ENCODE measurements at regions not wholly inside any gene's neighbourhood (a gene's known extent, or its start where the extent isn't known, plus 50 kb on each side); places are given as distances from the start of the nearest gene placed in this dataset.

DNA sequence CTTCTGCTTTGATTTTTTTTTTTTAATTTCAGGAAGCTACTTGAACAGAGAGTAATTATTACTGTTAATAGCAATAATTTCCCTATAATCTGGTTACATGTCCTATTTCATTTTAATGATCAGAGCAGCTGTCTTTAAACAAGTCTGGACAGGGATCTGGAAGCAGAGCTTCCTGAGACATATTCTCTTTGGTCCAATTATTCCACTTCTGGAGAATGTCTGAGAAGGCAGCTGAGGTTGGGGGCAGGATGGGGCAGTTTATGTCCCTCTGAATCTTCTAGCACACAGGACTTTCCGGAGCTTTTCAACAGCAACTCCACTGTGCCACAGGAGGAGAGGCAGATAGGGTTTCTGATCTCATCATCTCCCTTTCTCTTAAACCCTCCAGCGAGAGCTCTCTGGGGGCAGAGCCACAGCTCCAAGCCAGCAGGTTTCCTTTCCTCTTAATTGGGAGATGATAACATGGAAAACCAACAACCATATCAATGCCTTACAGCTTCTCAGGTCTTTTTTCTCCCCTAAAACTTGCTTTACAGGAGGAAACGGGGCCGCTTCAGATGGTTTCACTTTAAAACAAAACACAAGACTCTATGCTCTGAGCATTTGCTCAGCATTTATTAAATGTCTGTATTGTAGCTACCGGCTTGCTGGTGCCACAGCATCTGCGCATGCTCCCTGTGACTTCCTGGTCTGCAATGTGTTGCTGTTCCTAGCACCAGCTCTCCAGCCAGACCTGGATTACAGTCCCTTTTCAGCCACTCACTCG is 425.7 kb upstream of the USP24 start (continued):
- TF ChIP-seq ZNF532 (CRISPR knock-in tag; IDR thresholded peaks at IDR 0.05; ENCODE audit: borderline replicate concordance) (no peak), E2F5 (CRISPR knock-in tag; IDR thresholded peaks at IDR 0.05) (no peak)

DNA sequence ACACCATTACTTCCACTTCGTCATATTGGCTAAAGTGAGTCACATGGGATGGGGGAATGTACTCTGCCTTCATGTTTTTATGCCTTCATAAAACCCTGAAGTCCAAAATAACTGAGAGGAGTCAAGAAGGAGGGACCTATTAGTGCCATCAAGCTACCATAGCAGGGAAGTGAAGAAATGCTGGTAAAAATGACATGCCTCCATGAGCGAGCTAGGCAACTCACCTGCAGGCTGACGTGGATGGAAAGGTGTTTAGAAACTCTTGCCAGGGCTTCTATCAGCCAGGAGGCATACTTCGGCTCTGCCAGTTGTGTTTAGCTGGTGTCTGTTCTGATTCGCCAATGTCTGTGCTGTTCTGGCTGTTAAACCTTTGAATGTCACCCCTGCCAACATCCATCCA is 424.4 kb upstream of the USP24 start:
- no peak for TF ChIP-seq ESRRA (CRISPR knock-in tag; IDR thresholded peaks at IDR 0.05; ENCODE audit: borderline replicate concordance)
- TF ChIP-seq GABPB1 (CRISPR knock-in tag; IDR thresholded peaks at IDR 0.05), result no peak
- no peak for TF ChIP-seq STAT6 (CRISPR knock-in tag; conservative IDR thresholded peaks at IDR 0.05; ENCODE audit: low read depth)
- no peak for TF ChIP-seq FOXP1 (CRISPR knock-in tag; IDR thresholded peaks at IDR 0.05; ENCODE audit: borderline replicate concordance)
- TF ChIP-seq, protein P1, sequence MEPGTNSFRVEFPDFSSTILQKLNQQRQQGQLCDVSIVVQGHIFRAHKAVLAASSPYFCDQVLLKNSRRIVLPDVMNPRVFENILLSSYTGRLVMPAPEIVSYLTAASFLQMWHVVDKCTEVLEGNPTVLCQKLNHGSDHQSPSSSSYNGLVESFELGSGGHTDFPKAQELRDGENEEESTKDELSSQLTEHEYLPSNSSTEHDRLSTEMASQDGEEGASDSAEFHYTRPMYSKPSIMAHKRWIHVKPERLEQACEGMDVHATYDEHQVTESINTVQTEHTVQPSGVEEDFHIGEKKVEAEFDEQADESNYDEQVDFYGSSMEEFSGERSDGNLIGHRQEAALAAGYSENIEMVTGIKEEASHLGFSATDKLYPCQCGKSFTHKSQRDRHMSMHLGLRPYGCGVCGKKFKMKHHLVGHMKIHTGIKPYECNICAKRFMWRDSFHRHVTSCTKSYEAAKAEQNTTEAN (CRISPR knock-in tag; IDR thresholded peaks at IDR 0.05), result no peak
- TF ChIP-seq ZNF281 (CRISPR knock-in tag; IDR thresholded peaks at IDR 0.05), result no peak
- TF ChIP-seq USF2 (CRISPR knock-in tag; IDR thresholded peaks at IDR 0.05), result no peak
- TF ChIP-seq FOXP4 (CRISPR knock-in tag; IDR thresholded peaks at IDR 0.05), result no peak
- TF ChIP-seq GRHL2 (CRISPR knock-in tag; IDR thresholded peaks at IDR 0.05; ENCODE audit: insufficient replicate concordance, severe bottlenecking), result no peak
- no peak for TF ChIP-seq RORB (CRISPR knock-in tag; IDR thresholded peaks at IDR 0.05)
- TF ChIP-seq CDX4 (CRISPR knock-in tag; IDR thresholded peaks at IDR 0.05; ENCODE audit: borderline replicate concordance), result no peak
- TF ChIP-seq NR2C2 (CRISPR knock-in tag; IDR thresholded peaks at IDR 0.05), result no peak
- TF ChIP-seq, protein P2, sequence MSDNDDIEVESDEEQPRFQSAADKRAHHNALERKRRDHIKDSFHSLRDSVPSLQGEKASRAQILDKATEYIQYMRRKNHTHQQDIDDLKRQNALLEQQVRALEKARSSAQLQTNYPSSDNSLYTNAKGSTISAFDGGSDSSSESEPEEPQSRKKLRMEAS (CRISPR knock-in tag; IDR thresholded peaks at IDR 0.05), result no peak
- H3K9me3 Mint-ChIP-seq, result peaks cover 15% of the 10 kb centered on the region

More for the DNA sequence above, 424.4 kb upstream of the USP24 start:
- H3K36me3 Mint-ChIP-seq, result no peaks in the 10 kb centered on the region
- H3K4me3 Mint-ChIP-seq, result no peak overlapping the region
- no peak for DNase-seq (ENCODE audit: low spot score)
- H3K27ac Mint-ChIP-seq, result no peak overlapping the region
- H3K4me1 Mint-ChIP-seq, result no peaks in the 10 kb centered on the region; the same call in 1 of the 2 replicates
- H3K27me3 Mint-ChIP-seq (ENCODE audit: low read depth), result no peaks in the 10 kb centered on the region; the same call in 1 of the 2 replicates
- CTCF ChIA-PET, result interaction anchor here (0.6 kb wide), 1 partner anchor 202 kb away, joined by 3 read pairs; no protein-coding TSS in a partner anchor
- ATAC-seq, result no peak
- POLR2A ChIA-PET, result no interaction called here
